Chondrocyte (in vitro differentiated cells): ENCODE measurements at regions not wholly inside any gene's neighbourhood (a gene's known extent, or its start where the extent isn't known, plus 50 kb on each side); places are given as distances from the start of the nearest gene placed in this dataset.

Source experiments
- DNase-seq: peaks from one replicate; pipeline ENCODE4 v3.0.0; 2021; ENCODE audit warnings: mixed read lengths, low spot score
- H3K27ac Mint-ChIP-seq: one replicate; pipeline ENCODE4 v1.8.0; 2021; ENCODE audit warnings: mild to moderate bottlenecking, moderate library complexity, mixed read lengths; ENCODE audit not compliant: unreplicated experiment
- H3K27me3 Mint-ChIP-seq: 2 replicates; pipeline ENCODE4 v1.8.0; 2021; ENCODE audit warnings: low read depth, mixed read lengths
- H3K36me3 Mint-ChIP-seq: 2 replicates; pipeline ENCODE4 v1.8.0; 2021; ENCODE audit warnings: low read depth, mixed read lengths
- H3K4me1 Mint-ChIP-seq: 2 replicates; pipeline ENCODE4 v1.8.0; 2021; ENCODE audit warnings: low read depth, mild to moderate bottlenecking, mixed read lengths
- H3K4me3 Mint-ChIP-seq: one replicate; pipeline ENCODE4 v1.8.0; 2021; ENCODE audit warnings: mild to moderate bottlenecking, moderate library complexity, mixed read lengths; ENCODE audit not compliant: unreplicated experiment
- H3K9me3 Mint-ChIP-seq: 2 replicates; pipeline ENCODE4 v1.8.0; 2021; ENCODE audit warnings: low read depth, mixed read lengths
- TF ChIP-seq, protein P1 (sequence below): fragments of 200-600 bp; sonication (generic); IDR thresholded peaks from 2 replicates; pipeline ENCODE4 v1.5.0; 2021; ENCODE audit warnings: antibody characterized with exemption, mild to moderate bottlenecking, moderate library complexity

DNA sequence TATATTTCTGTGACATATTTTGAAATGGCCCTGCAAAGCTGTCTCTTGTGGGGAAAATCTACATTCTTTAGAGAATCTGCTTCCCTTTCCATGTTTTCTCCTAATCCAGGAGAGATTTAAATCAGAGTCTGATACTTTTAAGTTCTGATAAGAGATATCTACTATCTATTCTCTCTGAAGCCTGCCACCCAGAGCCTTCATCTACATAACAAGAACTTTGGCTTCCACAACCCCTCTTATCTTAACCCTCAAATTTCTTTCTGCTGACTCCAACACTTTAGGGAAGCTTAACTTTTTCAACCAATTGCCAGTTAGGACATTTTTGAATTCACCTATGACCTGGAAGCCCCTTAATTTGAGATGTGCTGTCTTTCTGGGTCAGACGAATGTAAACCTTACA, 965.2 kb downstream of the TBC1D22A start:
- H3K9me3 Mint-ChIP-seq = peaks cover 21% of the 10 kb centered on the region
- TF ChIP-seq, protein P1, sequence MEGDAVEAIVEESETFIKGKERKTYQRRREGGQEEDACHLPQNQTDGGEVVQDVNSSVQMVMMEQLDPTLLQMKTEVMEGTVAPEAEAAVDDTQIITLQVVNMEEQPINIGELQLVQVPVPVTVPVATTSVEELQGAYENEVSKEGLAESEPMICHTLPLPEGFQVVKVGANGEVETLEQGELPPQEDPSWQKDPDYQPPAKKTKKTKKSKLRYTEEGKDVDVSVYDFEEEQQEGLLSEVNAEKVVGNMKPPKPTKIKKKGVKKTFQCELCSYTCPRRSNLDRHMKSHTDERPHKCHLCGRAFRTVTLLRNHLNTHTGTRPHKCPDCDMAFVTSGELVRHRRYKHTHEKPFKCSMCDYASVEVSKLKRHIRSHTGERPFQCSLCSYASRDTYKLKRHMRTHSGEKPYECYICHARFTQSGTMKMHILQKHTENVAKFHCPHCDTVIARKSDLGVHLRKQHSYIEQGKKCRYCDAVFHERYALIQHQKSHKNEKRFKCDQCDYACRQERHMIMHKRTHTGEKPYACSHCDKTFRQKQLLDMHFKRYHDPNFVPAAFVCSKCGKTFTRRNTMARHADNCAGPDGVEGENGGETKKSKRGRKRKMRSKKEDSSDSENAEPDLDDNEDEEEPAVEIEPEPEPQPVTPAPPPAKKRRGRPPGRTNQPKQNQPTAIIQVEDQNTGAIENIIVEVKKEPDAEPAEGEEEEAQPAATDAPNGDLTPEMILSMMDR = no peak
- no peak overlapping the region for H3K4me3 Mint-ChIP-seq
- H3K4me1 Mint-ChIP-seq = no peaks in the 10 kb centered on the region
- peaks cover 6% of the 10 kb centered on the region for H3K27me3 Mint-ChIP-seq
- no peak overlapping the region for H3K27ac Mint-ChIP-seq
- no peaks in the 10 kb centered on the region for H3K36me3 Mint-ChIP-seq
- DNase-seq = no peak

DNA sequence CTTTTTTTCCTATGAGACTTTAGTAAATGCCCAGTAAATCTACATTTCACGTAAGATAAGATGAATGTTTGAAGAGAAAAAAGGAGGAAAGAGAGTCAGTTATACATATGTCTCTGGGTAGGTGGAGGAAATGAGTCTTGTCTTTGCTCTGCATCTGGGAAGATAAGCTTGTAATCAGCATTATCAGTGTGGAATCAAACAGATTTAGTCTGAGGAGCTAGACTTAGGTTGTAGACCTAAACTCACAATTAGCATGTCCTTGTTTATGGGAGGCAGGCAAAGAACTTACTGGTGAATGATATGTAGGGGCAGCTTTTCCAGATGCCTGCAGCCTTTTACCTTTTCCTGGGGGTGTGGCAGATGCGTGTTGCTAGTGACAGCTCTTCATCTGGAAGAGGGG, 962.3 kb downstream of the TBC1D22A start:
- no peak for DNase-seq
- Mint-ChIP-seq H3K36me3 (no peaks in the 10 kb centered on the region), H3K27ac (no peak overlapping the region), H3K27me3 (peaks cover 6% of the 10 kb centered on the region), H3K9me3 (peaks cover 4% of the 10 kb centered on the region), H3K4me1 (no peaks in the 10 kb centered on the region), H3K4me3 (no peak overlapping the region)
- TF ChIP-seq, protein P1 = no peak

DNA sequence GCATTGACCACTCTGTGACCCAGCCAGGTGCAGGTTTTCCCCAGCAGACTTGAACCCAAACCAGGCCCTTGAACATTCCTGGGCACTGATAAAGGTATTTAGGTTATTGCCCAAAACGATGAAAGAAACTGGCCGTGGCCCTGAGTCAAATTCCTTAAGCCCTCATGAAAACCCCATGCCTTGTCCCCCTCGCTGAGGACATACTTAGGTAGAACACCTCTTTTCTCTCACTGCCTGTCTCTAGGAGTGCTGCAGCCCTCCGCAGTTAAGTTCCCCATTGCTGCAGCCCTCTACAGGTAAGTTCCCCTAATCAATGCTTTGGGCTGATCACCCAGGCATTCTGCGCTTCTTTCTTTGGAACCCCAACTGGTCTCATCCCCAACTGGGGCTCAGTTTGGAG, 961.6 kb downstream of the TBC1D22A start:
- H3K4me1 Mint-ChIP-seq = no peaks in the 10 kb centered on the region

DNA sequence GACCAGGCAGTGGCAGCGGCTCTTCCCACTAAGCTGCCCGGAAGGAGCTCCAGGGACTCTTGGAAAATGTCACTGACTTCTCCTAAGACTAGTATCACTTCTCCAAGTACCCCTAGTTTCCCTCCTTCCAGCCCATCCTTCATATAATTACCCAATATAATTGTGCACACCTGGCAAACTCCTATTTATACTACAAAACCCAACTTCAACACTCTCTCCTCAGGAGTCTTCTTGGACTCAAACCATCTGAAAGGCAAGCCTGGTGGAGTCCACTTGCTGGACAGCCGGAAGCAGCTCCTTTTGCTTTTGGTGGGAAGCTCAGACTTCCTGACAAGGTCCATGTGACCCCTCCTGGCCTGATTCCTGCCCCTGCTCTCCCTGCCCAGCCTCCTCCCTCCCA, 955.9 kb downstream of the TBC1D22A start:
- no peaks in the 10 kb centered on the region for H3K36me3 Mint-ChIP-seq
- H3K4me3 Mint-ChIP-seq = no peak overlapping the region
- H3K27me3 Mint-ChIP-seq = peaks cover 3% of the 10 kb centered on the region
- no peak overlapping the region for H3K27ac Mint-ChIP-seq
- H3K9me3 Mint-ChIP-seq = peaks cover 5% of the 10 kb centered on the region
- TF ChIP-seq, protein P1 = no peak
- no peak for DNase-seq
- no peaks in the 10 kb centered on the region for H3K4me1 Mint-ChIP-seq

More for the DNA sequence above, 961.6 kb downstream of the TBC1D22A start:
- no peak overlapping the region for H3K27ac Mint-ChIP-seq
- no peak overlapping the region for H3K4me3 Mint-ChIP-seq
- no peak for DNase-seq
- H3K36me3 Mint-ChIP-seq = no peaks in the 10 kb centered on the region
- H3K9me3 Mint-ChIP-seq = peaks cover 5% of the 10 kb centered on the region
- peaks cover 6% of the 10 kb centered on the region for H3K27me3 Mint-ChIP-seq
- TF ChIP-seq, protein P1 = no peak

- H3K9me3 Mint-ChIP-seq = peaks cover 5% of the 10 kb centered on the region
- peaks cover 3% of the 10 kb centered on the region for H3K27me3 Mint-ChIP-seq
- DNase-seq = no peak
- H3K4me3 Mint-ChIP-seq = no peak overlapping the region
- no peaks in the 10 kb centered on the region for H3K36me3 Mint-ChIP-seq
- H3K27ac Mint-ChIP-seq = no peak overlapping the region
- TF ChIP-seq, protein P1 = no peak
- no peaks in the 10 kb centered on the region for H3K4me1 Mint-ChIP-seq
Observed at GRCh38 chr22:47716890-47717615, 954.6 kb downstream of the TBC1D22A start.
